ENCODE measurements at regions not wholly inside any gene's neighbourhood (a gene's known extent, or its start where the extent isn't known, plus 50 kb on each side); places are given as distances from the start of the nearest gene placed in this dataset.

DNA sequence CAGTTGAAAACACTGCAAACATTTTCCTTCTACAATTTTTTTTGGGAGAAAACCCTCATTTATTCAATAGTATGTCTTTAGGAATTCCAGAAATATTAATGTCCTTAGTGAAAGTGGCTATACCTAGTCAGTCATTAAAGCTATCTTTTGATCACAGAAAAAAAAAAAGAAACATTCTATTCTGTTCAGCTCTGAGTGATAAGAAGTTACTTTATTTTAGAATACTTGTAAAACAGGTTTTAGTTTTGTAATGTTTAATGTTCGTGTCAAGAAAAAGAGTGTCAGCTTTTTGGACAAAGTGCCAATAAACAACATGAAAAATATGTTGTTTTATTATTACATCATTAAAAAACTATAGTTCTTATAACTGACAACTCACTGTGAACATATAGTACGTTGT, 240.4 kb downstream of the OGFRL1 start:
- ATAC-seq = no peak
- no peak for TF ChIP-seq POU6F1 (CRISPR knock-in tag; IDR thresholded peaks at IDR 0.05; ENCODE audit: borderline replicate concordance, low read depth)
- TF ChIP-seq ZNF70 (CRISPR knock-in tag; IDR thresholded peaks at IDR 0.05) = no peak
- no peak for TF ChIP-seq GLIS3 (CRISPR knock-in tag; IDR thresholded peaks at IDR 0.05)
- TF ChIP-seq, protein P1, sequence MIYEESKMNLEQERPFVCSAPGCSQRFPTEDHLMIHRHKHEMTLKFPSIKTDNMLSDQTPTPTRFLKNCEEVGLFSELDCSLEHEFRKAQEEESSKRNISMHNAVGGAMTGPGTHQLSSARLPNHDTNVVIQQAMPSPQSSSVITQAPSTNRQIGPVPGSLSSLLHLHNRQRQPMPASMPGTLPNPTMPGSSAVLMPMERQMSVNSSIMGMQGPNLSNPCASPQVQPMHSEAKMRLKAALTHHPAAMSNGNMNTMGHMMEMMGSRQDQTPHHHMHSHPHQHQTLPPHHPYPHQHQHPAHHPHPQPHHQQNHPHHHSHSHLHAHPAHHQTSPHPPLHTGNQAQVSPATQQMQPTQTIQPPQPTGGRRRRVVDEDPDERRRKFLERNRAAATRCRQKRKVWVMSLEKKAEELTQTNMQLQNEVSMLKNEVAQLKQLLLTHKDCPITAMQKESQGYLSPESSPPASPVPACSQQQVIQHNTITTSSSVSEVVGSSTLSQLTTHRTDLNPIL (CRISPR knock-in tag; IDR thresholded peaks at IDR 0.05; ENCODE audit: low read depth) = no peak
- TF ChIP-seq ESRRG (CRISPR knock-in tag; IDR thresholded peaks at IDR 0.05) = no peak
- TF ChIP-seq ZC3H10 (CRISPR knock-in tag; IDR thresholded peaks at IDR 0.05) = no peak
- no peak for TF ChIP-seq TCF4 (CRISPR knock-in tag; IDR thresholded peaks at IDR 0.05; ENCODE audit: borderline replicate concordance)
- no peak for TF ChIP-seq PPARA (CRISPR knock-in tag; IDR thresholded peaks at IDR 0.05; ENCODE audit: borderline replicate concordance)
- no peak for TF ChIP-seq ISL1 (CRISPR knock-in tag; IDR thresholded peaks at IDR 0.05)
- TF ChIP-seq ARNTL (CRISPR knock-in tag; IDR thresholded peaks at IDR 0.05; ENCODE audit: borderline replicate concordance, low read depth) = no peak
- TF ChIP-seq ZNF565 (CRISPR knock-in tag; conservative IDR thresholded peaks at IDR 0.05; ENCODE audit: low read depth) = no peak
- no peak for TF ChIP-seq ZFP30 (CRISPR knock-in tag; IDR thresholded peaks at IDR 0.05)
- TF ChIP-seq PATZ1 (CRISPR knock-in tag; IDR thresholded peaks at IDR 0.05; ENCODE audit: borderline replicate concordance) = no peak
- TF ChIP-seq OSR1 (CRISPR knock-in tag; IDR thresholded peaks at IDR 0.05) = no peak
- no peak for TF ChIP-seq TOX (CRISPR knock-in tag; IDR thresholded peaks at IDR 0.05; ENCODE audit: borderline replicate concordance)
- TF ChIP-seq CSRNP3 (CRISPR knock-in tag; IDR thresholded peaks at IDR 0.05) = no peak
- no peak for TF ChIP-seq BACH2 (CRISPR knock-in tag; IDR thresholded peaks at IDR 0.05; ENCODE audit: borderline replicate concordance)
- TF ChIP-seq ZNF8 (CRISPR knock-in tag; IDR thresholded peaks at IDR 0.05) = no peak

- no peak for ATAC-seq
- no peak for TF ChIP-seq BACH2 (CRISPR knock-in tag; IDR thresholded peaks at IDR 0.05; ENCODE audit: borderline replicate concordance)
- no peak for TF ChIP-seq ZC3H10 (CRISPR knock-in tag; IDR thresholded peaks at IDR 0.05)
- TF ChIP-seq POU6F1 (CRISPR knock-in tag; IDR thresholded peaks at IDR 0.05; ENCODE audit: borderline replicate concordance, low read depth) = no peak
- no peak for TF ChIP-seq OSR1 (CRISPR knock-in tag; IDR thresholded peaks at IDR 0.05)
- no peak for TF ChIP-seq PPARA (CRISPR knock-in tag; IDR thresholded peaks at IDR 0.05; ENCODE audit: borderline replicate concordance)
- no peak for TF ChIP-seq ZFP3 (CRISPR knock-in tag; IDR thresholded peaks at IDR 0.05)
- TF ChIP-seq PATZ1 (CRISPR knock-in tag; IDR thresholded peaks at IDR 0.05; ENCODE audit: borderline replicate concordance) = no peak
- TF ChIP-seq TCF4 (CRISPR knock-in tag; IDR thresholded peaks at IDR 0.05; ENCODE audit: borderline replicate concordance) = no peak
- no peak for TF ChIP-seq CSRNP3 (CRISPR knock-in tag; IDR thresholded peaks at IDR 0.05)
- TF ChIP-seq SNAI2 (CRISPR knock-in tag; IDR thresholded peaks at IDR 0.05) = no peak
- TF ChIP-seq, protein P2, sequence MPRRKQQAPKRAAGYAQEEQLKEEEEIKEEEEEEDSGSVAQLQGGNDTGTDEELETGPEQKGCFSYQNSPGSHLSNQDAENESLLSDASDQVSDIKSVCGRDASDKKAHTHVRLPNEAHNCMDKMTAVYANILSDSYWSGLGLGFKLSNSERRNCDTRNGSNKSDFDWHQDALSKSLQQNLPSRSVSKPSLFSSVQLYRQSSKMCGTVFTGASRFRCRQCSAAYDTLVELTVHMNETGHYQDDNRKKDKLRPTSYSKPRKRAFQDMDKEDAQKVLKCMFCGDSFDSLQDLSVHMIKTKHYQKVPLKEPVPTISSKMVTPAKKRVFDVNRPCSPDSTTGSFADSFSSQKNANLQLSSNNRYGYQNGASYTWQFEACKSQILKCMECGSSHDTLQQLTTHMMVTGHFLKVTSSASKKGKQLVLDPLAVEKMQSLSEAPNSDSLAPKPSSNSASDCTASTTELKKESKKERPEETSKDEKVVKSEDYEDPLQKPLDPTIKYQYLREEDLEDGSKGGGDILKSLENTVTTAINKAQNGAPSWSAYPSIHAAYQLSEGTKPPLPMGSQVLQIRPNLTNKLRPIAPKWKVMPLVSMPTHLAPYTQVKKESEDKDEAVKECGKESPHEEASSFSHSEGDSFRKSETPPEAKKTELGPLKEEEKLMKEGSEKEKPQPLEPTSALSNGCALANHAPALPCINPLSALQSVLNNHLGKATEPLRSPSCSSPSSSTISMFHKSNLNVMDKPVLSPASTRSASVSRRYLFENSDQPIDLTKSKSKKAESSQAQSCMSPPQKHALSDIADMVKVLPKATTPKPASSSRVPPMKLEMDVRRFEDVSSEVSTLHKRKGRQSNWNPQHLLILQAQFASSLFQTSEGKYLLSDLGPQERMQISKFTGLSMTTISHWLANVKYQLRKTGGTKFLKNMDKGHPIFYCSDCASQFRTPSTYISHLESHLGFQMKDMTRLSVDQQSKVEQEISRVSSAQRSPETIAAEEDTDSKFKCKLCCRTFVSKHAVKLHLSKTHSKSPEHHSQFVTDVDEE (CRISPR knock-in tag; IDR thresholded peaks at IDR 0.05) = no peak
- TF ChIP-seq ESRRG (CRISPR knock-in tag; IDR thresholded peaks at IDR 0.05) = no peak
- TF ChIP-seq GLIS3 (CRISPR knock-in tag; IDR thresholded peaks at IDR 0.05) = no peak
- TF ChIP-seq RARB (CRISPR knock-in tag; IDR thresholded peaks at IDR 0.05) = no peak
- no peak for TF ChIP-seq ZNF8 (CRISPR knock-in tag; IDR thresholded peaks at IDR 0.05)
- TF ChIP-seq ZNF70 (CRISPR knock-in tag; IDR thresholded peaks at IDR 0.05) = no peak
- TF ChIP-seq, protein P1 (CRISPR knock-in tag; IDR thresholded peaks at IDR 0.05; ENCODE audit: low read depth) = no peak
Observed at GRCh38 chr6:71529769-71530168, 241.2 kb downstream of the OGFRL1 start.

Data from SK-N-SH treated with all-trans-retinoic acid at 6 μM for 48 hours (cell line).